Hepatocyte (in vitro differentiated cells): ENCODE measurements at regions not wholly inside any gene's neighbourhood (a gene's known extent, or its start where the extent isn't known, plus 50 kb on each side); places are given as distances from the start of the nearest gene placed in this dataset.

Source experiments
- DNase-seq: peaks from one replicate; pipeline ENCODE4 v3.0.0-alpha.2; 2016; ENCODE audit warnings: low spot score
- H2AFZ ChIP-seq: fragments of 200-600 bp; sonication (generic); 2 replicates; pipeline ENCODE4 v1.6.0; 2016; ENCODE audit warnings: antibody characterized with exemption, mild to moderate bottlenecking
- H3K27ac ChIP-seq: fragments of 200-600 bp; sonication (generic); 2 replicates; pipeline ENCODE4 v1.5.1; 2016; ENCODE audit warnings: mild to moderate bottlenecking
- H3K27me3 ChIP-seq: fragments of 200-600 bp; sonication (generic); 2 replicates; pipeline ENCODE4 v1.6.1; 2016
- H3K36me3 ChIP-seq: fragments of 200-600 bp; sonication (generic); replicated peaks from 2 replicates; pipeline ENCODE4 v1.5.1; 2016; ENCODE audit warnings: low read depth; ENCODE audit not compliant: insufficient read depth
- H3K4me1 ChIP-seq: fragments of 200-600 bp; sonication (generic); 2 replicates; pipeline ENCODE4 v1.5.1; 2016; ENCODE audit warnings: mild to moderate bottlenecking, moderate library complexity; ENCODE audit not compliant: insufficient read depth
- H3K4me2 ChIP-seq: fragments of 200-600 bp; sonication (generic); 2 replicates; pipeline ENCODE4 v1.6.0; 2016
- H3K4me3 ChIP-seq: fragments of 200-600 bp; sonication (generic); 2 replicates; pipeline ENCODE4 v1.5.1; 2016; ENCODE audit warnings: mild to moderate bottlenecking
- H3K79me2 ChIP-seq: fragments of 200-600 bp; sonication (generic); 2 replicates; pipeline ENCODE4 v1.6.0; 2017; ENCODE audit warnings: mild to moderate bottlenecking
- H3K9me2 ChIP-seq: fragments of 200-600 bp; sonication (generic); replicated peaks from 2 replicates; pipeline ENCODE4 v1.6.0; 2017; ENCODE audit warnings: mild to moderate bottlenecking; ENCODE audit not compliant: insufficient read depth
- H3K9me3 ChIP-seq: fragments of 200-600 bp; sonication (generic); 2 replicates; pipeline ENCODE4 v1.5.1; 2016; ENCODE audit warnings: low read depth, mild to moderate bottlenecking
- H4K20me1 ChIP-seq: fragments of 200-600 bp; sonication (generic); 2 replicates; pipeline ENCODE4 v1.6.0; 2016; ENCODE audit warnings: mild to moderate bottlenecking; ENCODE audit not compliant: insufficient read depth, poor library complexity, severe bottlenecking
- EZH2 ChIP-seq: fragments of 200-600 bp; sonication (generic); IDR thresholded peaks from 2 replicates; pipeline ENCODE4 v1.6.1; 2016; ENCODE audit warnings: antibody characterized with exemption, mild to moderate bottlenecking, borderline replicate concordance
- EZH2phosphoT487 ChIP-seq: fragments of 200-600 bp; sonication (generic); IDR thresholded peaks from one replicate; pipeline ENCODE4 v1.6.1; 2018; ENCODE audit warnings: antibody characterized with exemption, mild to moderate bottlenecking, low read depth, moderate library complexity; ENCODE audit not compliant: unreplicated experiment, severe bottlenecking
- WGBS: methylation state at CpG from one replicate; pipeline ENCODE4 v1.1.6; 2016; ENCODE audit warnings: low lambda C conversion rate; ENCODE audit errors: missing lambda C conversion rate; 5-methylcytosine and 5-hydroxymethylcytosine counted together
- TF ChIP-seq, protein P1 (sequence below): fragments of 200-600 bp; sonication (generic); IDR thresholded peaks from 2 replicates; pipeline ENCODE4 v1.5.1; 2016; ENCODE audit warnings: antibody characterized with exemption, mild to moderate bottlenecking; ENCODE audit not compliant: poor library complexity

DNA sequence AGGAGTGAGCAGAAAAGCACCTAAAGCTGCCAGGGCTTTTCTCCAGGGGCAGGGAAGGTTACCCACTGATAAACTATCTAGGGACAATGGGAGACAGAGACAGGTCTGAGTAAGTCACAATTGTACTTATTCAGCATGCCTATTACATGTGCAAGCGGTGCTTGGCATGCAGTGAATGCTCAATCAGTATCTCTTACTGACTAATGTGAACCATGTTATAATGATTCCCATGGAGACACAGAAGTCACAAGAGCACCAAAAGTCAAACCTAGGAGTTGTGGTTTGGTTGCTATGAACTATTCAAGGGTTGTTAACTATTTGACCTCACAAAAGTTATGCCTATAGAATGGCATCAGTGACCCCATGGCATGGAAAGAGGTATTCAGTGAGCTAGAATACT is 50.0 kb upstream of the RASGRP1 start:
- H3K4me2 ChIP-seq = no peak overlapping the region
- 93% methylated on average over 1 of the region's 1 CpG for WGBS
- H2AFZ ChIP-seq = no peak overlapping the region
- no peak for TF ChIP-seq EZH2
- TF ChIP-seq EZH2phosphoT487 = no peak
- TF ChIP-seq, protein P1, sequence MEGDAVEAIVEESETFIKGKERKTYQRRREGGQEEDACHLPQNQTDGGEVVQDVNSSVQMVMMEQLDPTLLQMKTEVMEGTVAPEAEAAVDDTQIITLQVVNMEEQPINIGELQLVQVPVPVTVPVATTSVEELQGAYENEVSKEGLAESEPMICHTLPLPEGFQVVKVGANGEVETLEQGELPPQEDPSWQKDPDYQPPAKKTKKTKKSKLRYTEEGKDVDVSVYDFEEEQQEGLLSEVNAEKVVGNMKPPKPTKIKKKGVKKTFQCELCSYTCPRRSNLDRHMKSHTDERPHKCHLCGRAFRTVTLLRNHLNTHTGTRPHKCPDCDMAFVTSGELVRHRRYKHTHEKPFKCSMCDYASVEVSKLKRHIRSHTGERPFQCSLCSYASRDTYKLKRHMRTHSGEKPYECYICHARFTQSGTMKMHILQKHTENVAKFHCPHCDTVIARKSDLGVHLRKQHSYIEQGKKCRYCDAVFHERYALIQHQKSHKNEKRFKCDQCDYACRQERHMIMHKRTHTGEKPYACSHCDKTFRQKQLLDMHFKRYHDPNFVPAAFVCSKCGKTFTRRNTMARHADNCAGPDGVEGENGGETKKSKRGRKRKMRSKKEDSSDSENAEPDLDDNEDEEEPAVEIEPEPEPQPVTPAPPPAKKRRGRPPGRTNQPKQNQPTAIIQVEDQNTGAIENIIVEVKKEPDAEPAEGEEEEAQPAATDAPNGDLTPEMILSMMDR = no peak
- no peak for DNase-seq
- no peak overlapping the region for H3K4me3 ChIP-seq
- no peaks in the 10 kb centered on the region for H3K36me3 ChIP-seq
- no peaks in the 10 kb centered on the region for H3K9me2 ChIP-seq
- no peaks in the 10 kb centered on the region for H3K4me1 ChIP-seq
- H4K20me1 ChIP-seq = no peaks in the 10 kb centered on the region
- H3K9me3 ChIP-seq = no peaks in the 10 kb centered on the region
- no peak overlapping the region for H3K27ac ChIP-seq
- no peaks in the 10 kb centered on the region for H3K79me2 ChIP-seq
- H3K27me3 ChIP-seq = peaks cover 9% of the 10 kb centered on the region

DNA sequence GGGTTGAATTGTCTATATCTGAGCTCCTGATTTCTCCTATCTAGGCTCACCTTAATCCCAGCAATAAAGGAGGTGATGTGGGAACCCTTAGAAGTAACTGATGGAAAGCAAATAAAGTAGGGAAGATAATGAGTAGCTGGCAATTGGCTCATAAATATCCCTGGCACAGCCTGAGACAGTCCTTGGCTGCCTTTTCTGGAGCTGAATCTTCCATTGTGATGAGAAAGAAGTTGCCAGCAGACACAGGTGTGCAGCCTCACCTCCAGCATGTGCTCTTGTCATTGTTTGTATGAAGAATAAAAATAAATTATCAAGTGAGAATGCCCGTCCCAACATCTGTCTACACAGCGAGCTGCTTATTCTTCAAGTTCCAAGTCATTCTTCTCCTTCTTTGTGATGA is 53.2 kb upstream of the RASGRP1 start:
- Histone ChIP-seq H2AFZ (no peak overlapping the region), H3K36me3 (no peaks in the 10 kb centered on the region), H3K4me3 (no peak overlapping the region), H3K4me2 (no peak overlapping the region), H3K9me3 (no peaks in the 10 kb centered on the region), H4K20me1 (no peaks in the 10 kb centered on the region), H3K79me2 (no peaks in the 10 kb centered on the region), H3K27me3 (peaks cover 9% of the 10 kb centered on the region), H3K4me1 (peaks cover 6% of the 10 kb centered on the region), H3K9me2 (no peaks in the 10 kb centered on the region), H3K27ac (no peak overlapping the region)
- no peak for DNase-seq
- no peak for TF ChIP-seq EZH2phosphoT487
- TF ChIP-seq EZH2 = no peak
- TF ChIP-seq, protein P1 = no peak
- WGBS = 97% methylated on average over 2 of the region's 2 CpGs

DNA sequence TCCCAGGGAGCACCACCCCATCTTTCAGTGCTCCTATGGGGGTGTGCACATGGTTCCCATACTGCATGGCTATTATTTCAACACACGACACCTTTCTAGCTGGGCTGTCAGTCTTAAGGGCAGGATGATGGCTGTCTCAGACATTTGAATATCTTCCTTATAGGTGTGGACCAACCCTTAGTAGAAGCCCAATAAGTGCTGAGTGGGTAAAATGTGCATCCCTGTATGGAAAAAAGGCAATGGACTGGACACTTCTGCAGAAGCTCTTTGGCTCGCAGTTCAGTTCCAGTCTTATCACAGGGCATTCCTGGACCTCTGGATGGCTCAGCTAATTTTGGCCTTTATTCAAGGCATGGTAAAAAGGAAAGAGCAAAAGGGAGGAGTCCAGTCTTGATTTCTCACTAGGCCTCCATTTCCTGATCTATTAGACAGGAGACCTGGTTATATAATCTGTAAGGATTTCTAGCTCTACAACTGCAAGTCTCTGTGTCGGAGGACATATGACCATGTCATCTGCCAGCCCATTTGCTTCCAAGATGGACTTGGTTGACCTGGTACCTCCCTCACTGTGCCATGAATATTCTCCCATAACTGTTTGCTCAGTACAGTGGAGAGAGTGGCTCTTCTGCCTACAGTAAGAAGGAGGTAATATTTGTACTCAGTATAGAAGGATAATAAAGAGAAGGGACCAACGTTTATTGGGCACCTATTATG is 53.8 kb upstream of the RASGRP1 start:
- H3K36me3 ChIP-seq = no peaks in the 10 kb centered on the region
- H3K9me2 ChIP-seq = no peaks in the 10 kb centered on the region
- DNase-seq = no peak
- H3K9me3 ChIP-seq = no peaks in the 10 kb centered on the region
- no peak overlapping the region for H3K27ac ChIP-seq
- no peak overlapping the region for H3K4me2 ChIP-seq
- peaks cover 9% of the 10 kb centered on the region for H3K27me3 ChIP-seq
- H4K20me1 ChIP-seq = no peaks in the 10 kb centered on the region
- H3K79me2 ChIP-seq = no peaks in the 10 kb centered on the region
- peaks cover 6% of the 10 kb centered on the region for H3K4me1 ChIP-seq
- TF ChIP-seq, protein P1 = no peak
- TF ChIP-seq EZH2 = no peak
- TF ChIP-seq EZH2phosphoT487 = no peak
- H3K4me3 ChIP-seq = no peak overlapping the region
- no peak overlapping the region for H2AFZ ChIP-seq
- WGBS = 87% methylated on average over 4 of the region's 4 CpGs
